Calu3 (cell line): ENCODE measurements at regions not wholly inside any gene's neighbourhood (a gene's known extent, or its start where the extent isn't known, plus 50 kb on each side); places are given as distances from the start of the nearest gene placed in this dataset.

ENCODE experiments used
- BruUV-seq: library from RNA; stranded (reverse); fragments of 400-500 nt; replicated peaks from 2 replicates; lab custom pipeline; 2021; lab: Mats Ljungman, UMichigan
- CTCF ChIA-PET: fragments of 300-600 bp; sonication (Branson Sonifier 250); formaldehyde crosslinking; loops from one replicate; lab custom pipeline; 2022; ENCODE audit warnings: antibody characterized with exemption; lab: Charles Lee
- DNase-seq: peaks from one replicate; pipeline ENCODE4 v3.0.0; 2022
- H3K27ac Mint-ChIP-seq: one replicate; pipeline ENCODE4 v1.8.0; 2022; ENCODE audit warnings: mixed read lengths; ENCODE audit not compliant: unreplicated experiment
- H3K27me3 Mint-ChIP-seq: one replicate; pipeline ENCODE4 v1.8.0; 2022; ENCODE audit warnings: mixed read lengths; ENCODE audit not compliant: unreplicated experiment
- H3K36me3 Mint-ChIP-seq: one replicate; pipeline ENCODE4 v1.8.0; 2022; ENCODE audit warnings: mild to moderate bottlenecking, moderate library complexity, mixed read lengths; ENCODE audit not compliant: insufficient read depth, unreplicated experiment
- H3K4me1 Mint-ChIP-seq: one replicate; pipeline ENCODE4 v1.8.0; 2022; ENCODE audit warnings: mild to moderate bottlenecking, low read depth, mixed read lengths; ENCODE audit not compliant: unreplicated experiment
- H3K4me3 Mint-ChIP-seq: one replicate; pipeline ENCODE4 v1.8.0; 2022; ENCODE audit warnings: mild to moderate bottlenecking, low read depth, moderate library complexity, mixed read lengths; ENCODE audit not compliant: unreplicated experiment
- H3K9me3 Mint-ChIP-seq: one replicate; pipeline ENCODE4 v1.8.0; 2022; ENCODE audit warnings: low read depth, mixed read lengths; ENCODE audit not compliant: unreplicated experiment
- intact Hi-C: fragments of 100-400 bp; cut with micrococcal nuclease; formaldehyde crosslinking; loops from one replicate; pipeline ENCODE4 v1.10.0; 2022; ENCODE audit not compliant: unreplicated experiment
- TF ChIP-seq, protein P1 (sequence below): fragments of 200-600 bp; IDR thresholded peaks from one replicate; pipeline ENCODE4 v1.8.0; 2022; ENCODE audit warnings: antibody characterized with exemption; ENCODE audit not compliant: unreplicated experiment

DNA sequence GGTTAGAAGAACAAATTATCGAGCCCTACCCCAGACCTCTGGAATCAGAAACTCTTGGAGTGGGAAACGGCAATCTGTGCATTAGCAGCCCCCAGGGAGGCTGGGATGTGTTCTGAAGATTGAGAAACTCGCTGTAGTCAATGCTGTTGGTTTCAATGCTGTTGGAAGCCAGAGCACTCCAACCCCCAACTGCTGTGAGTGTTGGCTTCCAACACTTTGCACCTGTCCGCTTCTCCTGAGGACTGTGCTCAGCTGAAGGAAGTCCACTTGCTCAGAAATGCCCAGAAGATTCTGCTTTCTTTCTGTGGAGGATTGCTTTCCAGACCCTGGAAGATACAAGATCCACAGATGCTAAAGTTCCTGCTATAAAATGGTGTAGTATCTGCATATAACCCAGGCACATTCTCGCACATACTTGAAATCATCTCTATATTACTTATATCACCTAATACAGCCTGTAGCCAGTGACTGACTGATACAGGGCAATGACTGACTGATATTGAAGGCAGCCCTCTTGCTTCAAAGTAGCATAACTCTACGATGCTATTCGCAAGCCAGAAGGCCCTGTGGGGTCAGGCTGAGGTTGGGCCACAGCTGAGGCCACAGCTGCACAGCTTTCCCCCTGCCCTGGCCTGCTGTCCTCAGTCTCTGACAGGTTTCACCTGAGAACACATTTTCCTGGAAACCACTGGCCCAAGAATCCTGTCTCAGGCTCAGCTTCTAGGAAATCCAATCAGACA lies 757.7 kb upstream of the ID2 start:
- BruUV-seq, result no TSS peak
- TF ChIP-seq, protein P1, sequence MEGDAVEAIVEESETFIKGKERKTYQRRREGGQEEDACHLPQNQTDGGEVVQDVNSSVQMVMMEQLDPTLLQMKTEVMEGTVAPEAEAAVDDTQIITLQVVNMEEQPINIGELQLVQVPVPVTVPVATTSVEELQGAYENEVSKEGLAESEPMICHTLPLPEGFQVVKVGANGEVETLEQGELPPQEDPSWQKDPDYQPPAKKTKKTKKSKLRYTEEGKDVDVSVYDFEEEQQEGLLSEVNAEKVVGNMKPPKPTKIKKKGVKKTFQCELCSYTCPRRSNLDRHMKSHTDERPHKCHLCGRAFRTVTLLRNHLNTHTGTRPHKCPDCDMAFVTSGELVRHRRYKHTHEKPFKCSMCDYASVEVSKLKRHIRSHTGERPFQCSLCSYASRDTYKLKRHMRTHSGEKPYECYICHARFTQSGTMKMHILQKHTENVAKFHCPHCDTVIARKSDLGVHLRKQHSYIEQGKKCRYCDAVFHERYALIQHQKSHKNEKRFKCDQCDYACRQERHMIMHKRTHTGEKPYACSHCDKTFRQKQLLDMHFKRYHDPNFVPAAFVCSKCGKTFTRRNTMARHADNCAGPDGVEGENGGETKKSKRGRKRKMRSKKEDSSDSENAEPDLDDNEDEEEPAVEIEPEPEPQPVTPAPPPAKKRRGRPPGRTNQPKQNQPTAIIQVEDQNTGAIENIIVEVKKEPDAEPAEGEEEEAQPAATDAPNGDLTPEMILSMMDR, result no peak

DNA sequence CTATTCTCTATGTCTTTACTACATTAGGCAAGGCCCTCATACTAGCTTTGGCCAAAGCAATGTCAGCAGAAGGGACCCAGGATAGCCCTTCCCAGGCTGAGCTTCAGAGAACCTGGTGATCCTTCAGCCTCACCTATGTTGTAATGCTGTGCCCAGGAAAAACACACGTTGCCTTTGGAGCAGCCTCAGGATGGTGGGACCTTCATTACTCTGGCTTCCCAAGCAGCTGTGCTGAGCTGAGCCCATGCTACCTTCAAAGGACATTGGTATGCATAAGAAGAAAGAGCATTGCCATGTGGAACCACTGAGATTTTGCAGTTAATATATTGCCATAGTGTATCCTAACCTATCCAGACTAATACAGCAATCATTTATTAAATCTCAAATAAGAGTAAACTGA lies 756.4 kb upstream of the ID2 start:
- Mint-ChIP-seq H3K27ac (no peak overlapping the region), H3K9me3 (peaks cover 2% of the 10 kb centered on the region), H3K36me3 (no peaks in the 10 kb centered on the region), H3K4me1 (peaks cover 6% of the 10 kb centered on the region), H3K27me3 (no peaks in the 10 kb centered on the region), H3K4me3 (no peak overlapping the region)
- CTCF ChIA-PET, result no interaction called here
- TF ChIP-seq, protein P1, result no peak
- DNase-seq, result no peak
- intact Hi-C loops, result no loop called here
- BruUV-seq, result no TSS peak

More for the DNA sequence above, 757.7 kb upstream of the ID2 start:
- H3K27me3 Mint-ChIP-seq, result no peaks in the 10 kb centered on the region
- intact Hi-C loops, result no loop called here
- H3K9me3 Mint-ChIP-seq, result peaks cover 5% of the 10 kb centered on the region
- H3K36me3 Mint-ChIP-seq, result no peaks in the 10 kb centered on the region
- H3K27ac Mint-ChIP-seq, result no peak overlapping the region
- no peak overlapping the region for H3K4me3 Mint-ChIP-seq
- DNase-seq, result no peak
- CTCF ChIA-PET, result no interaction called here
- peaks cover 6% of the 10 kb centered on the region for H3K4me1 Mint-ChIP-seq

DNA sequence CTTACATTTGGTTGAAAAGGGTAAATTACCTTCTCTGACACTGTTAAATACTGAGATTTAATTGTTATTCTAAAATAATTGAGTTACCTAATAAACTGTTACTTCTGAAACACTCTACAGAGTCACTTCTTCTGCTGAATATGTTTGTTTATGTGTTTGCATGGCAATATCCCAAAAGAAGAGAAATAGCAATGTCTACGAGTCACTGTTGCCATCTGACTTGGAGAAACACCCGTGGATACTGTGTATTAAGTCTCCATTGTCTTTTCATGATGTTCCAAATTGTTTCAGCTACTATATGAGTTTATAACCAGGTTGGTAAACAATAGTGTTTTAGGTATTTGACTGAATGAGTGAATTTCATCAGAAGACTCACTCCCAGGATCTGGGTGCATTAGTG lies 754.2 kb upstream of the ID2 start:
- H3K4me3 Mint-ChIP-seq, result no peak overlapping the region
- peaks cover 6% of the 10 kb centered on the region for H3K4me1 Mint-ChIP-seq
- peaks cover 6% of the 10 kb centered on the region for H3K9me3 Mint-ChIP-seq
- H3K27me3 Mint-ChIP-seq, result no peaks in the 10 kb centered on the region
- no peaks in the 10 kb centered on the region for H3K36me3 Mint-ChIP-seq
- TF ChIP-seq, protein P1, result no peak
- intact Hi-C loops, result no loop called here
- no peak for DNase-seq
- CTCF ChIA-PET, result no interaction called here
- H3K27ac Mint-ChIP-seq, result no peak overlapping the region
- BruUV-seq, result no TSS peak

DNA sequence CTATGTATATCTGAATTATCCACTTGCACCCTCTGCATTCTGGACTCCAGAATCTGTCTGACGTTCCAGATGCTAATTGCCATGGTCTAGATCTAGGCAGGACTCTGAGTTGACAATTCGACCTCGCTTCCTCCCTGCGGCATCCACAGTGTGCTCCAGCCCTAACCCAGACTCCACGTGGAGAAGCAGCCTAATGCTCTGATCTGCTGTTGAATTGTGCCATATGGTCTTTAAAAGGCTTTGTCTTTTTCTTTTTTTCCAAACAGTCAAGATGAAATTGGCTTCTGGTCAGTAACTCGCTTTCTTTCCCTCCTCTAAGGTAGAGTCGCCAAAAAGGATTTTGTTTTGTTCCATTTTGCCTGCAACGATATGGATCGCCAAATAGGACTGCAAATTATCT lies 752.6 kb upstream of the ID2 start:
- Mint-ChIP-seq H3K27ac (no peak overlapping the region), H3K4me1 (no peaks in the 10 kb centered on the region), H3K36me3 (no peaks in the 10 kb centered on the region), H3K4me3 (no peak overlapping the region), H3K27me3 (no peaks in the 10 kb centered on the region), H3K9me3 (peaks cover 8% of the 10 kb centered on the region)
- TF ChIP-seq, protein P1, result no peak
- DNase-seq, result no peak
- no TSS peak for BruUV-seq
- CTCF ChIA-PET, result no interaction called here
- intact Hi-C loops, result no loop called here
